ENCODE measurements at regions not wholly inside any gene's neighbourhood (a gene's known extent, or its start where the extent isn't known, plus 50 kb on each side); places are given as distances from the start of the nearest gene placed in this dataset.
"Not testable (repeated sequence)": the region's sequence is repeated elsewhere in the genome, so short reads cannot be mapped to it uniquely, and the experiment has no call there.

- TF ChIP-seq CTCF (IDR thresholded peaks at IDR 0.05; ENCODE audit: poor library complexity); EZH2 (IDR thresholded peaks at IDR 0.05; ENCODE audit: borderline replicate concordance): not testable (repeated sequence)
These were observed 95.2 kb downstream of the CHCHD4 start for GRCh38 chr3:14029390-14029995.

Measured in hepatocyte (in vitro differentiated cells).